Heart left ventricle (tissue), 16 donors: ENCODE measurements at regions not wholly inside any gene's neighbourhood (a gene's known extent, or its start where the extent isn't known, plus 50 kb on each side); places are given as distances from the start of the nearest gene placed in this dataset.

Source experiments
- ATAC-seq, 4 donors: fragments of 200-7000 bp; cut with Tn5 transposase; one replicate each; pipeline ENCODE4 v1.9.1; 2020 to 2022; ENCODE audit warnings: moderate library complexity in 4 of 4, mild to moderate bottlenecking in 3 of 4, moderate number of reproducible peaks in 1 of 4
- DNase-seq, 5 donors: peaks; one replicate each; pipeline ENCODE4 v3.0.0-alpha.2; 2020
- H3K27ac ChIP-seq, 12 donors: fragments of 200-600 bp; sonication (generic) in 4 of 12; one replicate each; pipeline versions ENCODE4 v1.5.0 to v1.8.0; 2016 to 2022; ENCODE audit warnings: mild to moderate bottlenecking in 2 of 12
- H3K27me3 ChIP-seq, 9 donors: fragments of 200-600 bp; sonication (generic) in 2 of 9; one replicate each; pipeline versions ENCODE4 v1.5.1 to v1.8.0; 2016 to 2022; ENCODE audit warnings: mild to moderate bottlenecking in 3 of 9
- H3K36me3 ChIP-seq, 9 donors: fragments of 200-600 bp; sonication (generic) in 2 of 9; one replicate each; pipeline versions ENCODE4 v1.5.0 to v1.8.0; 2018 to 2022; ENCODE audit warnings: mild to moderate bottlenecking in 2 of 9
- H3K4me1 ChIP-seq, 12 donors: fragments of 200-600 bp; sonication (generic) in 4 of 12; one replicate each; pipeline versions ENCODE4 v1.5.0 to v1.8.0; 2016 to 2022; ENCODE audit warnings: mild to moderate bottlenecking in 3 of 12
- H3K4me3 ChIP-seq, 12 donors: fragments of 200-600 bp; sonication (generic) in 4 of 12; one replicate each; pipeline versions ENCODE4 v1.5.0 to v1.8.0; 2017 to 2022; ENCODE audit warnings: mild to moderate bottlenecking in 9 of 12, moderate library complexity in 4 of 12
- H3K9me3 ChIP-seq, 12 donors: fragments of 200-600 bp; sonication (generic) in 4 of 12; one replicate each; pipeline versions ENCODE4 v1.5.0 to v1.8.0; 2016 to 2022; ENCODE audit warnings: mild to moderate bottlenecking in 1 of 12
- CTCF ChIP-seq, 12 donors: fragments of 200-600 bp; sonication (generic) in 4 of 12; IDR thresholded peaks; one replicate each; pipeline versions ENCODE4 v1.5.0 to v1.8.0; 2018 to 2022; ENCODE audit warnings: antibody characterized with exemption in 12 of 12, mild to moderate bottlenecking in 5 of 12
- POLR2A ChIP-seq, 2 donors: fragments of 450-650 bp; IDR thresholded peaks; one replicate each; pipeline ENCODE4 v1.6.1; 2017; ENCODE audit warnings: antibody characterized with exemption in 2 of 2, mild to moderate bottlenecking in 2 of 2, moderate library complexity in 2 of 2
- WGBS, 4 donors: extraction: QIAGEN DNeasy Blood & Tissue Kit in 2 of 4; methylation state at CpG; one replicate each; pipeline versions ENCODE4 v1.1.5 to v1.1.7; 2013 to 2018; 5-methylcytosine and 5-hydroxymethylcytosine counted together
- intact Hi-C, 10 donors: fragments of 100-400 bp; cut with DNase I; formaldehyde crosslinking; loops; one replicate each; pipeline versions ENCODE4 v1.11.1 to v1.14.2; 2022
- donor health status: ischemic (EF 13 %, LVEDD 7.1; RV severe dilation, severe dysfunction).
- donor health status: healthy with polysubstance abuse.
- donor health status: DM: no; HTN: yes; CAD: no.
- donor health status: DM: no; HTN: no; CAD: no.
- donor health status: ischemic (EF 25% LVEDD 6.9; RV normal size, moderate dysfunction).
- donor health status: ischemic (EF 25% LVEDD 5.7; RV mildly dilated, moderate dysfunction).
- donor health status: healthy.
- donor health status: DM: yes; HTN: yes; CAD: no.
- donor health status: ischemic (EF 35%, LVEDD 5.7; RV mildly dilated, moderate dysfunction).
- donor health status: nonischemic (EF 11% LVEDD 7.7; RV severe dilation, severe dysfunction).
- donor health status: DM: yes; HTN: yes; CAD: no.
- donor health status: PGD.
- donor health status: ischemic (EF 29% LVEDD 5.4; RV normal size, mild dysfunction).
- donor health status: nonischemic (EF 23%, LVEDD 6.1; RV moderate dilation, normal function).

- H3K4me1 ChIP-seq: peaks cover 0 to 5% (median 0%) of the 10 kb centered on the region in 12 donors
- H3K4me3 ChIP-seq: no peak overlapping the region
- intact Hi-C loops: no loop called here
- DNase-seq: peak in 1 of 5 donors; percentile 20
- no peaks in the 10 kb centered on the region for H3K36me3 ChIP-seq
- 89 to 96% (median 93%) methylated on average over 12 to 13 of the region's 13 CpGs for WGBS, 4 donors
- no peaks in the 10 kb centered on the region for H3K27me3 ChIP-seq
- no peak overlapping the region for H3K27ac ChIP-seq
- H3K9me3 ChIP-seq: no peaks in the 10 kb centered on the region
- TF ChIP-seq POLR2A (IDR thresholded peaks at IDR 0.05) (no peak), CTCF (IDR thresholded peaks at IDR 0.05) (no peak)
- no peak for ATAC-seq
These were observed 287.3 kb upstream of the HS6ST1 start for GRCh38 chr2:128605931-128606330.

GRCh38 chr2:128606837-128607236 lies 288.2 kb upstream of the HS6ST1 start:
- Histone ChIP-seq H3K27me3 (no peaks in the 10 kb centered on the region), H3K36me3 (no peaks in the 10 kb centered on the region), H3K4me3 (no peak overlapping the region), H3K27ac (no peak overlapping the region), H3K9me3 (no peaks in the 10 kb centered on the region), H3K4me1 (peaks cover 0 to 5% (median 0%) of the 10 kb centered on the region in 12 donors)
- WGBS, 4 donors: 94 to 97% (median 96%) methylated on average over 6 of the region's 6 CpGs
- intact Hi-C loops: no loop called here
- ATAC-seq (no peak), DNase-seq (peak in 1 of 5 donors; percentile 50)
- no peak for TF ChIP-seq CTCF (IDR thresholded peaks at IDR 0.05)
- no peak for TF ChIP-seq POLR2A (IDR thresholded peaks at IDR 0.05)

GRCh38 chr2:128607440-128607839 lies 288.8 kb upstream of the HS6ST1 start:
- H3K27me3 ChIP-seq: no peaks in the 10 kb centered on the region
- no peak overlapping the region for H3K27ac ChIP-seq
- peak in 1 of 5 donors; percentile 15 for DNase-seq
- H3K4me1 ChIP-seq: peaks cover 0 to 5% (median 0%) of the 10 kb centered on the region in 12 donors
- ATAC-seq: no peak
- H3K4me3 ChIP-seq: no peak overlapping the region
- no peaks in the 10 kb centered on the region for H3K9me3 ChIP-seq
- WGBS, 4 donors: 53 to 76% (median 69%) methylated on average over 9 of the region's 9 CpGs
- TF ChIP-seq POLR2A (IDR thresholded peaks at IDR 0.05): no peak
- no peak for TF ChIP-seq CTCF (IDR thresholded peaks at IDR 0.05)
- intact Hi-C loops: no loop called here
- no peaks in the 10 kb centered on the region for H3K36me3 ChIP-seq

GRCh38 chr2:128607911-128608506 lies 289.3 kb upstream of the HS6ST1 start:
- TF ChIP-seq POLR2A (IDR thresholded peaks at IDR 0.05): no peak
- TF ChIP-seq CTCF (IDR thresholded peaks at IDR 0.05): no peak
- DNase-seq (peak in 1 of 5 donors; percentile 58), ATAC-seq (no peak)
- WGBS, 4 donors: 62 to 77% (median 69%) methylated on average over 14 to 23 of the region's 23 CpGs
- peaks cover 0 to 5% (median 0%) of the 10 kb centered on the region in 12 donors for H3K4me1 ChIP-seq
- no peak overlapping the region for H3K27ac ChIP-seq
- no peaks in the 10 kb centered on the region for H3K9me3 ChIP-seq
- H3K27me3 ChIP-seq: peaks cover 0 to 3% (median 0%) of the 10 kb centered on the region in 9 donors
- intact Hi-C loops: no loop called here
- H3K36me3 ChIP-seq: no peaks in the 10 kb centered on the region
- H3K4me3 ChIP-seq: peak overlapping the region in 4 of 12 donors; percentile 15 to 21 (median 19)
